Stimulated activated CD4-positive, alpha-beta T cell treated with anti-CD3 and anti-CD28 coated beads, Interleukin-4, amount 100 ng/mL, for 48 hours (primary cell): ENCODE measurements at regions not wholly inside any gene's neighbourhood (a gene's known extent, or its start where the extent isn't known, plus 50 kb on each side); places are given as distances from the start of the nearest gene placed in this dataset.

Experiments
- DNase-seq, 2 donors: peaks; one replicate each; pipeline ENCODE4 v3.0.0-alpha.2; 2020; ENCODE audit warnings: low read depth in 2 of 2

GRCh38 chr10:29925771-29926692, 133.4 kb downstream of the JCAD start:
- no peak for DNase-seq

GRCh38 chr10:29924436-29924835, 134.9 kb downstream of the JCAD start:
- DNase-seq: no peak

- DNase-seq: no peak
These were observed 135.9 kb downstream of the JCAD start for GRCh38 chr10:29923416-29923965.

- no peak for DNase-seq
These were observed 136.5 kb downstream of the JCAD start for GRCh38 chr10:29922892-29923291.

GRCh38 chr10:29922226-29922625, 137.2 kb downstream of the JCAD start:
- DNase-seq: no peak

- DNase-seq: no peak
These were observed 138.3 kb downstream of the JCAD start for GRCh38 chr10:29921071-29921446.

- DNase-seq: no peak
These were observed 138.8 kb downstream of the JCAD start for GRCh38 chr10:29920408-29921070.

GRCh38 chr10:29918623-29919400, 140.6 kb downstream of the JCAD start:
- DNase-seq: no peak

- no peak for DNase-seq
These were observed 142.1 kb downstream of the JCAD start for GRCh38 chr10:29917311-29917710.

GRCh38 chr10:29916669-29917068, 142.7 kb downstream of the JCAD start:
- no peak for DNase-seq

- DNase-seq: no peak
These were observed 144.2 kb downstream of the JCAD start for GRCh38 chr10:29914986-29915785.

- no peak for DNase-seq
These were observed 150.4 kb downstream of the JCAD start for GRCh38 chr10:29908962-29909361.

GRCh38 chr10:29900865-29901264, 158.5 kb downstream of the JCAD start:
- no peak for DNase-seq

- no peak for DNase-seq
These were observed 161.2 kb downstream of the JCAD start for GRCh38 chr10:29897999-29898716.

- DNase-seq: no peak
These were observed 162.0 kb downstream of the JCAD start for GRCh38 chr10:29897430-29897829.

- DNase-seq: no peak
These were observed 163.3 kb downstream of the JCAD start for GRCh38 chr10:29896053-29896452.

- DNase-seq: no peak
These were observed 163.9 kb downstream of the JCAD start for GRCh38 chr10:29895456-29895855.

GRCh38 chr10:29888321-29888720, 171.1 kb downstream of the JCAD start:
- DNase-seq: no peak

- no peak for DNase-seq
These were observed 173.1 kb downstream of the JCAD start for GRCh38 chr10:29886299-29886698.

GRCh38 chr10:29883231-29883630, 176.2 kb downstream of the JCAD start:
- DNase-seq: no peak

- DNase-seq: no peak
These were observed 176.6 kb downstream of the JCAD start for GRCh38 chr10:29882766-29883165.
